Stomach (tissue), 4 donors: ENCODE measurements at regions not wholly inside any gene's neighbourhood (a gene's known extent, or its start where the extent isn't known, plus 50 kb on each side); places are given as distances from the start of the nearest gene placed in this dataset.

Source experiments
- EP300 ChIP-seq: sonication (generic); formaldehyde crosslinking; IDR thresholded peaks from one replicate; pipeline ENCODE4 v1.6.1; 2017; ENCODE audit warnings: antibody characterized with exemption
- POLR2A ChIP-seq, 4 donors: fragments of 450-650 bp; IDR thresholded peaks; one replicate each; pipeline ENCODE4 v1.6.1; 2016; ENCODE audit warnings: antibody characterized with exemption in 4 of 4, control low read depth in 2 of 4, mild to moderate bottlenecking in 1 of 4, moderate library complexity in 1 of 4
- TF ChIP-seq, protein P1 (sequence below), 7 experiments: fragments of 450-650 bp in 4 of 7; fragments of 200-600 bp in 3 of 7; sonication (generic) in 3 of 7; IDR thresholded peaks; one replicate each; pipeline ENCODE4 v1.5.1; 2016 to 2019; ENCODE audit warnings: antibody characterized with exemption in 7 of 7, control low read depth in 2 of 7, mild to moderate bottlenecking in 1 of 7

DNA sequence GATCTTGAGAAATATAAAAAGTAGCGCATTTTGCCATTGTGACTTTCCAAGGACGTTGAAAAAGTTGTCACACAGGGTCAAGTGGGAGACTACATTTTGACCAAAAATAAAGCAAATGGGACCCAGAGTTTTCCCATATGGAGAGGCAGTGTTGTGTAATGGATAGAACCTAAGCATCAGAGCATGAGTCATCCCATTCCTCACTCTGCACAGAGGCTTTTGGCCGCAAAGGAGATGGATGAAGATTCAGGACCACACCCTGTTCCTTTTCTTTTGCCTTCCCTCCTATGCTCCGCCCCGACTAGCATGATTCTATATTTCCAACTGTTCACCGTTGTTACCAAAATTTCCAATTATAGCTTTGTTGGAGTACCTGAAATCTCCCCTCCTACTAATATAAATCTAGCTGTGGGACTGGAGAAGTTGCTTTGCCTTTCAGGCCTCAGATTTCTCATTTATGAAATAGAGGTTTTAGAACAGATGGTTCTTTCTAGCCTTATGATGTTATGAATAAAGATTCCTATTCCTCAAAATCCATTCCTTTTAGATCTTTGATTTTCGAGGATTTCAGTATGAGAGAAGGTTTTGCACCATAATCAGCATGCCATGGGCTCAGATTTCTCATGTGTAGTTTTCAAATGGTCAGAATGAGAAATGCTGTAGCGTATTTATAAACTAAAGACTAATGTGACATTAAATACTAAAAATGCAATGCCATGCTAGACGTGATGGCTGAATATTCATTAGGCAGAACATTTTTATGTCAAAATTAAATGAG, 921.9 kb upstream of the TENM4 start:
- no peak for TF ChIP-seq POLR2A (IDR thresholded peaks at IDR 0.05)
- TF ChIP-seq, protein P1, sequence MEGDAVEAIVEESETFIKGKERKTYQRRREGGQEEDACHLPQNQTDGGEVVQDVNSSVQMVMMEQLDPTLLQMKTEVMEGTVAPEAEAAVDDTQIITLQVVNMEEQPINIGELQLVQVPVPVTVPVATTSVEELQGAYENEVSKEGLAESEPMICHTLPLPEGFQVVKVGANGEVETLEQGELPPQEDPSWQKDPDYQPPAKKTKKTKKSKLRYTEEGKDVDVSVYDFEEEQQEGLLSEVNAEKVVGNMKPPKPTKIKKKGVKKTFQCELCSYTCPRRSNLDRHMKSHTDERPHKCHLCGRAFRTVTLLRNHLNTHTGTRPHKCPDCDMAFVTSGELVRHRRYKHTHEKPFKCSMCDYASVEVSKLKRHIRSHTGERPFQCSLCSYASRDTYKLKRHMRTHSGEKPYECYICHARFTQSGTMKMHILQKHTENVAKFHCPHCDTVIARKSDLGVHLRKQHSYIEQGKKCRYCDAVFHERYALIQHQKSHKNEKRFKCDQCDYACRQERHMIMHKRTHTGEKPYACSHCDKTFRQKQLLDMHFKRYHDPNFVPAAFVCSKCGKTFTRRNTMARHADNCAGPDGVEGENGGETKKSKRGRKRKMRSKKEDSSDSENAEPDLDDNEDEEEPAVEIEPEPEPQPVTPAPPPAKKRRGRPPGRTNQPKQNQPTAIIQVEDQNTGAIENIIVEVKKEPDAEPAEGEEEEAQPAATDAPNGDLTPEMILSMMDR (IDR thresholded peaks at IDR 0.05), result no peak
- no peak for TF ChIP-seq EP300
